Activated CD4-positive, alpha-beta T cell treated with anti-CD3 and anti-CD28 coated beads, Interleukin-2, amount 50 U/mL, for 4 hours (primary cell): ENCODE measurements at regions not wholly inside any gene's neighbourhood (a gene's known extent, or its start where the extent isn't known, plus 50 kb on each side); places are given as distances from the start of the nearest gene placed in this dataset.

Source experiments
- DNase-seq, 2 experiments: peaks; one replicate each; pipeline ENCODE4 v3.0.0-alpha.2; 2020

DNA sequence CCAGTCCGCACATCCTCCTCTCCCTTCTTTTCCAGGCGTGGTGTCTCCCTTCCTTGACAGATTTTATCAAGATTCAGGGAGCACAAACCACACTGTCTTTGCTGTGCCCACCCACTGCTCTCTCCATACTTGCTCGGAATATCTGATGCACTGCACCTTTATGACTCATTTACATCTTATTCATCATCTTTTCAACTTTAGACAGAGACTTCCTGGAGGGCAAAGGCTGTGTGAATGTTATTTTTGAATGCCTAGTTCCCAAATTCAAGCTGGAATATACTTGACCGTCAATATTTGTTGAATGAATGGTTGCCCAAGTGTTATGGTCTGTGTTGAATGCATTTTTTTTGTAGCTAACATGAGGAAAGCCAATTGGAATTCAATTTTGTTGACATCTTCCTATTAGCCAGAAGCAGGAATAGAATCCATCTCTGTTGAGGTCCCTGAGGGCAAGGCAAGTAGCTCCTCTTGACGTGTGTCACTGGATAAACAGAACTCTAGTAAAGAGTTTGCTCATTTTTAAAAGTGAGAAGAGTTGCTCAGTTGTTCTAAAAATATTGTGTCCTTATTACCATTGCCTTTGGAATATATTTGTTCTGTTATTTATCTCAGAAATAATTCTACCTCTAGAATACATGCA is 95.0 kb downstream of the KLF6 start:
- DNase-seq = no peak

GRCh38 chr10:3687510-3688081 is 97.4 kb downstream of the KLF6 start:
- no peak for DNase-seq

DNA sequence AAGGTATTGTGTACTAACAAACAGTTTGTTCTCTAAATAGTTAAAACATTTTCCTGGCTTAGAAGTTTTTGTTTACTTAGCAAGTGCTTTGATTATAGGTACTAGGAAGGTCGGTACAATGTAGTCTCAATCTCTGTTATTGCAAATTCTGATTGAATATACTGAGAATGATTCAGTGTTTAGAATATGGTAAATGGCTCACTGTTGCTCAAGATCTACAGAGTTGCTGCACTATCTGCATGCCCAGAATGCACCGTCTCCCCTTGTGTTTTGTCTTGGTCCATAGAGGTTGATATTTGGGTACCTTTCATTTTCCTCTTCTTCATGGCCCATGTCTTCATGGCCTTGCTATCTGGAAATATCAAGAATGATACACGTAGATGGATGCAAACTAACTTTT is 99.6 kb downstream of the KLF6 start:
- DNase-seq = no peak

DNA sequence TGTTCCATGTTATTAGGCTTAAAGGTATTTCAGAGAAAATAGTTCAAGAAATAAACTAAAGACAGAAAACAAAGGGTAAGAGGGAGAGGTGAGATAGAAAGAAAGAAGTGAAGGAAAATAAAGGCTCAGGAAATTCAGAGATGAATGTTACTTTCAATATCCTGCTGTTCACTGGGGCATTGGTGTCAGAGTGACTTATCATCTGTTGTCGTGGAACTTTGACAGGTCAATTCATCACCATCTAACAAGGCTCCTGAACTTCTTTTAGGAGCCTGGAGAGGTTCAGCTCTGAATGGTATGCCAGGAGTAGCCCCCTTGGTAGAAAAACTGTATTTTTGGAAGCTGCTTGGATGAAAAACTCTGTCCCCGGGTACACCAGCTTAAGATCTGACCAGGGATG is 100.1 kb downstream of the KLF6 start:
- DNase-seq = no peak

GRCh38 chr10:3683560-3683959 is 101.4 kb downstream of the KLF6 start:
- no peak for DNase-seq

DNA sequence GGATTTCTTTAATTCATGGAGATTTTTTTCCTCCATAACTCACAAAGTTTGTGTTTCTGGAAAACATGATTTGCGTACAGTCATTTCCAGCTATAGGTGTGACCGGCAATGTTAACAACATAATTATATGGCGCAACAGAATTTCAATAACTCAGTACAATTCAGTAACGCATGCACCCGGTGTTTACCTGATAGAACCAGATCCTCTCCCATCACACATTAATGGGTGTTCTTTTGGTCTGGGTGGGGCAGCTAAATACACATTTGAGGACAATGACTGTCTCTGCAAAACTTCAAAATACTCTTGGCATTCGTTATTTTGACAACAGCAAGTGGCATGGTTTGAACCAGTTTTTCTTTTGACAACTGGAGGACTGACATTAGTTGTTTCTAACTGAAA is 102.3 kb downstream of the KLF6 start:
- no peak for DNase-seq

GRCh38 chr10:3681642-3682554 is 103.1 kb downstream of the KLF6 start:
- no peak for DNase-seq

DNA sequence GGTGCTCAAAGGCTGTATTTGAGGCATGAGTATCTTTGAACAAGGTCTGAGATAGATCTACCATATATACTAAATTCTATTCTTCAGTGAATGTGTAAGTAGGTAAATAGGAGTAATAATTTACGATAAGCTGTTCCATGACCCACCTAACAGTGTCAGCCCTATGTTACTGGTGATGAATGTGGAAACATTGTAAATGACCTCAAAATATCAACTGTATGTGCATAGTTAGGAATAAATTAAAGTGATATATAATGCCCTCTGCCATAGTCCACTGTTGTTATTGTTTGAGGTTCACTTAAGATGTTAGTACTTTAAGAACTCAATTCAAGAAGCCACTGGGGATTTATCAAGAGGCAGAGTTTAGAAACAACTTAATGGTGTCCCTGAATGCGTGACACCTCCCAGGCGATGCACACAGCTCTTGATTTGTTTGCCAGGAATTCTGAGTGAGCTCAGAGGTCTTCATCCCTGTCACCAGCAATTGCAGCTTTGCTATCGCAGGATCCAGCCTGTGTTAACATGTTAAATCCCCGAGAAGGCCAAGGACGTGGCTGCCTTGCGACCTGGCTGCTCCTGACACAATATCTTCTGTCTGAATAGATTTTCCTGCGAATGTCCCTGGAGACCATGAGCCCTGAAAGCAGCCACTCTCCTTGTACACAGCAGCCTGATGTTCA is 104.9 kb downstream of the KLF6 start:
- DNase-seq = no peak

DNA sequence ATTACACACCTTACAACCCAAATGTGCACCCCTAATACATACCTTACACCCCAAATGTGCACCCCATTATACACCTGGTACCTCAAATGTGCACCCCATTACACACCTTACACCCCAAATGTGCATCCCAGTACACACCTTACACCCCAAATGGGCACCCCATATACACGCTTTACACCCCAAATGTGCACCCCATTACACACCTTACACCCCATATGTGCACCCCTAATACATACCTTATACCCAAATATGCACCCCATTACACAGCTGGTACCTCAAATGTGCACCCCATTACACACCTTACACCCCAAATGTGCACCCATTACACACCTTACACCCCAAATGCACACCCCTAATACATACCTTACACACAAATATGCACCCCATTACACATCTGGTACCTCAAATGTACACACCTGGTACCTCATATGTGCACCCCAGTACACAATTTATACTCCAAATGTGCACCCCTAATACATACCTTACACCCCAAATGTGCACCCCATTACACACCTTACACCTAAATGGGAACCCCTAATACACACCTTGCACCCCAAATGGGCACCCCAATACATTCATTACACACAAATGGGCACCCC is 106.3 kb downstream of the KLF6 start:
- no peak for DNase-seq

GRCh38 chr10:3676564-3676963 is 108.4 kb downstream of the KLF6 start:
- DNase-seq = no peak

DNA sequence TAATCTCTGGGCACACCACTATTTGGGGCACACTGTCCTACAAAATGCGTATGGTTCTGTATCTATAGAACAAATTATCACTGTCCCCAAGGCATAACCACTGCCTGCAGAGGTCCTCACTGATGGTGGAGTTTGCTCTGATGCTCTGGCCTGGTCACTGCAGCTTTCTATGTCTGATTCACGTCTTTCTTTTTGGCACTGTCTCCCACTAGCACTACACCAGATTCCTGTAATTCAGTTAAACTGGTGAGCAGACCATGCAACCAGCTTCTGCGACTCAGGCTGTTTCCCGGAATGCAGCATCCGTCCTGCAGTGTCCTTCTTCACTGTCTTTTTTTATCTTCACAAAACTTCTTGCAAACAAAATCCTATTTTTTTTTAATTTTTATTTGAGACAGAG is 112.8 kb downstream of the KLF6 start:
- no peak for DNase-seq

- DNase-seq = no peak
Observed at GRCh38 chr10:3671386-3671955, 113.5 kb downstream of the KLF6 start.

GRCh38 chr10:3668966-3669330 is 116.1 kb downstream of the KLF6 start:
- no peak for DNase-seq

DNA sequence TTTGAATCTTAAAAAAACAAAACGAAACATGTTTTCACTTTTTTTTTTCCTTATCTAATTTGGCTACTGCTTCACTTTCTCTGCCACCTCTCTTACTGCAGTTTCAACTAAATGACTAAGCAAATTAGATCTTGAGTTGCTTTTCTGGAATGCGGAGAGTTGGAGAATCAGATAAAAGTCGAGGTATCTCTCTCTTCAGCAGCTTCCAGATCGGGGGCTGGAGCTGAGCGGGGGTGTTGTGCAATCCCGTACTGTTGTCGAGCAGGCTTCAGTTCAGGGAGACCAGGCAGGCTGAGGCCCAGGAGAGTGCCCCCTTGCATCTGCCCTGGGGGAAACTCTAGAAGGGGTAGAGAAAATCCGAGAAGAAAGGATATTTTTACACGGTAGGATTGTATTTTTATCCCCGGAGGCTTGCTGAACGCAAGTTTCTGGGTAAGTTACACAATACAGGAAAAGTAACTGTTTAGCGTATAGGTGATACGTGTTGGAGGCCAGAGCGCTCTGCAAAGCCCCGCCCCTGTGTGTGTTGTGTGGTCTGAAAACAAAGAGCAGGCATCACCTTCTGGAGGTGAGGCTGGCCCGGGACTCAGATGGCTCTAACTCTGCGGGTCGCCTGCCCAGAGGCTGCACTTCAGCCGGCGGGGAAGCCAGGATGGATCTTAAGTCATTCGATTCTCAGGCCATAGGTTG is 116.6 kb downstream of the KLF6 start:
- DNase-seq = peak; percentile 63 to 64

GRCh38 chr10:3666525-3667302 is 118.3 kb downstream of the KLF6 start:
- DNase-seq = peak; percentile 55 to 58

- DNase-seq = no peak
Observed at GRCh38 chr10:3665316-3665908, 119.6 kb downstream of the KLF6 start.

GRCh38 chr10:3662775-3663174 is 122.2 kb downstream of the KLF6 start:
- DNase-seq = no peak

GRCh38 chr10:3661271-3661670 is 123.7 kb downstream of the KLF6 start:
- DNase-seq = no peak

DNA sequence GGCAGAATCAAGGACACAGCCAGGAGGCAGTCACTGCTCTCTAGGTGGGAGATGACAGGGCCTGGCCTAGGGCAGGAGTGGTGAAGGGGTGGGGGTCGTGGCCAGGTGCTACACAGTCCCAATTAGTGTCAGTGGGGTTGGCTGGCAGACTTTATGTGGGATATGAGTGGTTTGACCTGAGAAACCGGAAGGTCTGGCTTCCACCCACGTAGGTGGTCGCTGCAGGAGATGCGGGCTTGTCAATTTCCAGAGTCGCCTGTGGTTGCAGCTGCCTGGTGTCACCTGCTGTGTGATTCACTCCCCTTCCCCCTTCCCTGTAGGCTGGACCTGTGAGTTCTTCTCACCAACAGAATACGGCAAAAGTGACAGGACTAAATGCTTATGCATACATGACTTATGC is 124.3 kb downstream of the KLF6 start:
- no peak for DNase-seq

DNA sequence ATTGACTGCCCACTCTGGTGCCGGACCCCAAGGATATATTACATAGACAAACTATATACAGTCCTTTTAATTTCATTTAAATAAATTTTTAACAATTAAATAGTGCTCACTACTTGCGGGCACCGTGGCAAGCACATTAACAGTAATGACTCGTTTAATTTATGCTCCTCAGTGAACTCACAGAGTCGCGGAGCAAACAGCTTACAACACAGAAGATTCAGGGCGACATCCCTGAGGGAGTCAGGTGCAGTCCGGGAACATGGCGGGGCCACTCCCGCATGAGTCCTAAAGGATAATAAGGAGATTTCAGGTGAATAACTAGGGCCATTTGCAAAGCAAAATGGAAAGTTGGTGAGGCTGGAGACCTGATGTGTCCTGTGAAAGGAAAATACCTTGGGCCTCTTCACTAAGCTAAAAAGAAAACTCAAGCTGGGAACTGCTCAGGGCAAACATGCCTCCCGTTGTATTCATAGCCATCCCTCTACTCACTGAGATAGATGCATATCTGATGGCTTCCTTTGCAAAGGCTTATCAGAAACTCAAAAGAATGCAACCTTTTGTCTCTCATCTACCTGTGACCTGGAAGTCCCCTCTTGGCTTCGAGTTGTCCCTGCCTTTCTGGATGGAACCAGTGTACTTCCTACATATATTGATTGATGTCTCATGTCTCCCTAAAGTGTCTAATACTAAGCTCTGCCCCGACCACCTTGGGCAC is 125.6 kb downstream of the KLF6 start:
- no peak for DNase-seq
